Ishikawa (cell line): ENCODE measurements at regions not wholly inside any gene's neighbourhood (a gene's known extent, or its start where the extent isn't known, plus 50 kb on each side); places are given as distances from the start of the nearest gene placed in this dataset.

ENCODE experiments used
- CEBPB ChIP-seq: IDR thresholded peaks from 2 replicates; pipeline ENCODE4 v1.6.1; 2012
- CREB1 ChIP-seq: IDR thresholded peaks from 2 replicates; pipeline ENCODE4 v1.6.1; 2012; ENCODE audit warnings: low read depth
- EGR1 ChIP-seq: IDR thresholded peaks from 2 replicates; pipeline ENCODE4 v1.6.1; 2012
- EP300 ChIP-seq: IDR thresholded peaks from 2 replicates; pipeline ENCODE4 v1.6.1; 2012; ENCODE audit warnings: borderline replicate concordance
- FOXM1 ChIP-seq: IDR thresholded peaks from 2 replicates; pipeline ENCODE4 v1.6.1; 2012; ENCODE audit warnings: low read depth, borderline replicate concordance
- MAX ChIP-seq: IDR thresholded peaks from 2 replicates; pipeline ENCODE4 v1.6.1; 2012
- NFIC ChIP-seq: IDR thresholded peaks from 2 replicates; pipeline ENCODE4 v1.6.1; 2012
- RAD21 ChIP-seq: IDR thresholded peaks from 2 replicates; pipeline ENCODE4 v1.6.1; 2012; ENCODE audit warnings: low read depth
- REST ChIP-seq: IDR thresholded peaks from 2 replicates; pipeline ENCODE4 v1.6.1; 2012; ENCODE audit warnings: low read depth, mild to moderate bottlenecking
- TAF1 ChIP-seq: IDR thresholded peaks from 2 replicates; pipeline ENCODE4 v1.6.1; 2012; ENCODE audit warnings: low read depth, mild to moderate bottlenecking
- TCF12 ChIP-seq: IDR thresholded peaks from 2 replicates; pipeline ENCODE4 v1.6.1; 2012; ENCODE audit warnings: low read depth
- TEAD4 ChIP-seq: IDR thresholded peaks from 2 replicates; pipeline ENCODE4 v1.6.1; 2012
- USF1 ChIP-seq: IDR thresholded peaks from 2 replicates; pipeline ENCODE4 v1.6.1; 2012
- YY1 ChIP-seq: IDR thresholded peaks from 2 replicates; pipeline ENCODE4 v1.6.1; 2012; ENCODE audit warnings: low read depth
- ZBTB7A ChIP-seq: IDR thresholded peaks from 2 replicates; pipeline ENCODE4 v1.6.1; 2012; ENCODE audit warnings: low read depth

DNA sequence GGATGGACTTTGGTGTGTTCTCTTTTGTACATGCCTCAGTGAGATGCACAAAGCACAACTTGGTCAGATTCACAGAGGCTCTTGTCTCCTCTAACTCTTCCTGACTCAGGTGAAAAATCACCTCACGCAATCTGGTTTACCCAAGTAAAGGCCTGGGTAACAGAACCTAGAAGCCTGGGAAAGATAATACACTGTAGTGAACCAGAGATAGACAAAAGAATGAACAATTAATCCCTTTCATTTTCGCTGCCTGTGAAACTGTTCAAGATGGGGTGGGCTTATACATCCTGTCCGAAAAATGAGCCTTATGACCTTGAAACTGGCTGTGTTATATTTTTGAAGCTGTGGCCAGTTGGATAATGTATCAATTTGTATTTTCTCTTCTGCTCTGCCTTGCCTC, 678.9 kb upstream of the TEX47 start:
- TF ChIP-seq RAD21 (no peak), YY1 (no peak), EGR1 (no peak), TEAD4 (no peak), CREB1 (no peak), REST (no peak), EP300 (no peak), FOXM1 (no peak), NFIC (no peak), TAF1 (no peak), ZBTB7A (no peak), TCF12 (no peak), CEBPB (no peak), MAX (no peak), USF1 (no peak)

GRCh38 chr7:89477991-89478390, 676.3 kb upstream of the STEAP1 start:
- TF ChIP-seq CEBPB (no peak), CREB1 (no peak), TCF12 (no peak), TAF1 (no peak), FOXM1 (no peak), NFIC (no peak), YY1 (no peak), EP300 (no peak), USF1 (no peak), TEAD4 (no peak), REST (no peak), ZBTB7A (no peak), RAD21 (no peak), EGR1 (no peak), MAX (no peak)

GRCh38 chr7:89495704-89496103, 658.6 kb upstream of the STEAP1 start:
- TF ChIP-seq CREB1 (no peak), EP300 (no peak), TCF12 (no peak), REST (no peak), EGR1 (no peak), RAD21 (no peak), TAF1 (no peak), CEBPB (no peak), MAX (no peak), USF1 (no peak), FOXM1 (no peak), ZBTB7A (no peak), NFIC (no peak), YY1 (no peak), TEAD4 (no peak)

DNA sequence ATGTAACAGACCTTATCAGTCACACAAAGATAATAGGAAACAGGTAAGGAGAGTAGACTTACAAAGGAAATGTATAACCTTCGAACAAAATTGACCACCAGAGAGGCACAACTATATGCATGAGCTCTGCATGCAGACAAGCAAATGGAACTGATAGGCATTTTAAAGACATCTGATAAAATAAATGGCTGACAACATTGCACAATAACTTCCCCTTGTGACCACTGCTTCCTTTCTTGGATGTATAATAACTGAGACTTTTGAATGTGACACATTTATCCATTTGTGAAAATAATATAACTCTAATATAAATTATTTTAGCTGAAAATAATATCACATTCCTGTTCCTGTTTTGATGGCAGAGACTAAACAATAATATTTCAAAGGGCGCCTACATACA, 654.2 kb upstream of the STEAP1 start:
- TF ChIP-seq EP300 (no peak), CEBPB (no peak), RAD21 (no peak), REST (no peak), NFIC (no peak), EGR1 (no peak), CREB1 (no peak), ZBTB7A (no peak), TAF1 (no peak), FOXM1 (no peak), TEAD4 (no peak), MAX (no peak), USF1 (no peak), TCF12 (no peak), YY1 (no peak)
